ENCODE measurements at regions not wholly inside any gene's neighbourhood (a gene's known extent, or its start where the extent isn't known, plus 50 kb on each side); places are given as distances from the start of the nearest gene placed in this dataset.

DNA sequence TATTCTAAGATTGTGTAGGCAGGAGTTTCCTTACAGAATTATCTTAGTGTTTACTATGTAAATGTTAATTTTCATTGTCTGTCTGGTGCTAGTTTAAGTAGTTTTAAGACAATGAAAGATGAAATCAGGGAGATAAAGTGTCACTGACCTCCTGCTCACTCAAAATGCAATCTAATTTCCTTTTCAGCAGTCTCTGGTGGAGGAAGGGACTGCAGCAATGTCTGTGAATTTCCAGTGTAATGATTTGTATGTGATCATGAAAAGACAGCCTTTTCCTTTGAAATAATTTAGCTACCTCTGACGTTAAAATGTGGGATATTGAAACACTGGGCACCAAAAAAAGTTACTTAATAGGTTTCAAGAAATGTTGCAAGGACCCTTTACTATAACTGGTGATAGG, 779.7 kb upstream of the FLRT2 start:
- ChIA-PET CTCF (no interaction called here), POLR2A (no interaction called here)
- in situ Hi-C loops (cut with HindIII; ENCODE audit: low pct_unique_long_range_greater_than_20kb, low sequenced_read_pairs), result no loop called here
- ATAC-seq (no peak), DNase-seq (ENCODE audit: low read depth, low spot score) (no peak)
- H3K36me3 ChIP-seq (ENCODE audit: control insufficient read depth, insufficient read depth, low read length), result no peaks in the 10 kb centered on the region
- TF ChIP-seq POLR2AphosphoS5 (IDR thresholded peaks at IDR 0.05; ENCODE audit: low read depth, low read length), result no peak
- TF ChIP-seq, protein P1, sequence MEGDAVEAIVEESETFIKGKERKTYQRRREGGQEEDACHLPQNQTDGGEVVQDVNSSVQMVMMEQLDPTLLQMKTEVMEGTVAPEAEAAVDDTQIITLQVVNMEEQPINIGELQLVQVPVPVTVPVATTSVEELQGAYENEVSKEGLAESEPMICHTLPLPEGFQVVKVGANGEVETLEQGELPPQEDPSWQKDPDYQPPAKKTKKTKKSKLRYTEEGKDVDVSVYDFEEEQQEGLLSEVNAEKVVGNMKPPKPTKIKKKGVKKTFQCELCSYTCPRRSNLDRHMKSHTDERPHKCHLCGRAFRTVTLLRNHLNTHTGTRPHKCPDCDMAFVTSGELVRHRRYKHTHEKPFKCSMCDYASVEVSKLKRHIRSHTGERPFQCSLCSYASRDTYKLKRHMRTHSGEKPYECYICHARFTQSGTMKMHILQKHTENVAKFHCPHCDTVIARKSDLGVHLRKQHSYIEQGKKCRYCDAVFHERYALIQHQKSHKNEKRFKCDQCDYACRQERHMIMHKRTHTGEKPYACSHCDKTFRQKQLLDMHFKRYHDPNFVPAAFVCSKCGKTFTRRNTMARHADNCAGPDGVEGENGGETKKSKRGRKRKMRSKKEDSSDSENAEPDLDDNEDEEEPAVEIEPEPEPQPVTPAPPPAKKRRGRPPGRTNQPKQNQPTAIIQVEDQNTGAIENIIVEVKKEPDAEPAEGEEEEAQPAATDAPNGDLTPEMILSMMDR (IDR thresholded peaks at IDR 0.05), result no peak
- no peak for TF ChIP-seq SIN3A (IDR thresholded peaks at IDR 0.05; ENCODE audit: borderline replicate concordance, insufficient read depth, low read depth, low read length)
- TF ChIP-seq, protein P2, sequence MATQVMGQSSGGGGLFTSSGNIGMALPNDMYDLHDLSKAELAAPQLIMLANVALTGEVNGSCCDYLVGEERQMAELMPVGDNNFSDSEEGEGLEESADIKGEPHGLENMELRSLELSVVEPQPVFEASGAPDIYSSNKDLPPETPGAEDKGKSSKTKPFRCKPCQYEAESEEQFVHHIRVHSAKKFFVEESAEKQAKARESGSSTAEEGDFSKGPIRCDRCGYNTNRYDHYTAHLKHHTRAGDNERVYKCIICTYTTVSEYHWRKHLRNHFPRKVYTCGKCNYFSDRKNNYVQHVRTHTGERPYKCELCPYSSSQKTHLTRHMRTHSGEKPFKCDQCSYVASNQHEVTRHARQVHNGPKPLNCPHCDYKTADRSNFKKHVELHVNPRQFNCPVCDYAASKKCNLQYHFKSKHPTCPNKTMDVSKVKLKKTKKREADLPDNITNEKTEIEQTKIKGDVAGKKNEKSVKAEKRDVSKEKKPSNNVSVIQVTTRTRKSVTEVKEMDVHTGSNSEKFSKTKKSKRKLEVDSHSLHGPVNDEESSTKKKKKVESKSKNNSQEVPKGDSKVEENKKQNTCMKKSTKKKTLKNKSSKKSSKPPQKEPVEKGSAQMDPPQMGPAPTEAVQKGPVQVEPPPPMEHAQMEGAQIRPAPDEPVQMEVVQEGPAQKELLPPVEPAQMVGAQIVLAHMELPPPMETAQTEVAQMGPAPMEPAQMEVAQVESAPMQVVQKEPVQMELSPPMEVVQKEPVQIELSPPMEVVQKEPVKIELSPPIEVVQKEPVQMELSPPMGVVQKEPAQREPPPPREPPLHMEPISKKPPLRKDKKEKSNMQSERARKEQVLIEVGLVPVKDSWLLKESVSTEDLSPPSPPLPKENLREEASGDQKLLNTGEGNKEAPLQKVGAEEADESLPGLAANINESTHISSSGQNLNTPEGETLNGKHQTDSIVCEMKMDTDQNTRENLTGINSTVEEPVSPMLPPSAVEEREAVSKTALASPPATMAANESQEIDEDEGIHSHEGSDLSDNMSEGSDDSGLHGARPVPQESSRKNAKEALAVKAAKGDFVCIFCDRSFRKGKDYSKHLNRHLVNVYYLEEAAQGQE (IDR thresholded peaks at IDR 0.05; ENCODE audit: insufficient read depth in 1 of 2, low read depth in 2 of 2, low read length in 1 of 2), result no peak
- TF ChIP-seq TCF7L2 (IDR thresholded peaks at IDR 0.05; ENCODE audit: low read depth, low read length), result no peak
- intact Hi-C loops (cut with micrococcal nuclease; ENCODE audit: unreplicated experiment), result no loop called here
- no peaks in the 10 kb centered on the region for H3K9me3 ChIP-seq (ENCODE audit: control insufficient read depth, insufficient read depth, low read depth, low read length)
- no peak overlapping the region for H3K27ac ChIP-seq (ENCODE audit: low read length)
- no peak overlapping the region for H3K4me3 ChIP-seq (ENCODE audit: low read depth in 2 of 2, low read length in 2 of 2)
- no peaks in the 10 kb centered on the region for H3K27me3 ChIP-seq (ENCODE audit: control insufficient read depth, insufficient read depth, low read length)
- H3K4me1 ChIP-seq (ENCODE audit: control insufficient read depth, insufficient read depth, low read length), result no peaks in the 10 kb centered on the region
- BruUV-seq (replicated peaks), result no TSS peak

DNA sequence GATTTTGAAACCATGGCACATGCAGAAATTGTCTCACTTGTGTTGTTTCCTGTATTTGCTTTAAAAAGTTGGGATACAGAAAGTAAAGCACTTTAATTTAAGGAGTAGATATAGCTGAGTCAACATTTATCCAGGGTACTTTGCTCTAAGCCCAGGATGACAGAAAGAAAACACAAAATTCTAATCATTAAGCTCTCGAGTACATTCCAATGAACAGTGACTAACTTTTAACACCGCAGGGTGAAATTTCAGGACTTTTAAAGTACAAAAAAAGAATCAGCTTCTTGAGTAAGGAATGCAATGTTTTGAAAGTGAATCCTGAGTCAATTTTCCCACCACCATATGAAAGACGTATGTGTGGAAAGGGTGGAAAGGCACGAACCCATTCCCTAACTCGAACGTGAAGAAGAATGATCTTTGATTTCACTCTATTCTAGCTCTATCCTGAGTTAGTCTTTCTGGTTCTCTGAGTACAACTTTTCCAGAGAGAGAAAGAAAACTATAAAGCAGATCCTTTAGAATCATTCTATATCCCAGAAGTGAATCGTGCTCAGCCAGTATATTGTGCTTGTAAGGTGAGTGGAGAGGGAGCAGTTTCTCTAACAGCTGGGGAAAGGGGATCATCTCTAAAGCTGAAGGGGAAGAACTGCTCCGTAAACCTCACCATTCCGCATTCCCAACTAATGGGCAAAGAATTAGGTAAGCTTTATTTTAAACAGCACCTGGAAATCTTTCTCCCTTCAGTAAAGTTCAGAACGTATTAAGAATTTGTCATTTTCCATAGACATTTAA, 779.0 kb upstream of the FLRT2 start:
- TF ChIP-seq, protein P2 (IDR thresholded peaks at IDR 0.05; ENCODE audit: insufficient read depth in 1 of 2, low read depth in 2 of 2, low read length in 1 of 2), result no peak
- TF ChIP-seq SIN3A (IDR thresholded peaks at IDR 0.05; ENCODE audit: borderline replicate concordance, insufficient read depth, low read depth, low read length) (no peak), TCF7L2 (IDR thresholded peaks at IDR 0.05; ENCODE audit: low read depth, low read length) (no peak), POLR2AphosphoS5 (IDR thresholded peaks at IDR 0.05; ENCODE audit: low read depth, low read length) (no peak)
- TF ChIP-seq, protein P1 (IDR thresholded peaks at IDR 0.05), result no peak
- H3K27ac ChIP-seq (ENCODE audit: low read length), result no peak overlapping the region
- no peaks in the 10 kb centered on the region for H3K27me3 ChIP-seq (ENCODE audit: control insufficient read depth, insufficient read depth, low read length)
- intact Hi-C loops (cut with micrococcal nuclease; ENCODE audit: unreplicated experiment) (no loop called here), in situ Hi-C loops (cut with HindIII; ENCODE audit: low pct_unique_long_range_greater_than_20kb, low sequenced_read_pairs) (no loop called here)
- no TSS peak for BruUV-seq (replicated peaks)
- no peak overlapping the region for H3K4me3 ChIP-seq (ENCODE audit: low read depth in 2 of 2, low read length in 2 of 2)
- ChIA-PET POLR2A (no interaction called here), CTCF (no interaction called here)
- H3K4me1 ChIP-seq (ENCODE audit: control insufficient read depth, insufficient read depth, low read length), result no peaks in the 10 kb centered on the region
- ATAC-seq (no peak), DNase-seq (ENCODE audit: low read depth, low spot score) (no peak)
- H3K9me3 ChIP-seq (ENCODE audit: control insufficient read depth, insufficient read depth, low read depth, low read length), result no peaks in the 10 kb centered on the region
- no peaks in the 10 kb centered on the region for H3K36me3 ChIP-seq (ENCODE audit: control insufficient read depth, insufficient read depth, low read length)
